ENCODE measurements at regions not wholly inside any gene's neighbourhood (a gene's known extent, or its start where the extent isn't known, plus 50 kb on each side); places are given as distances from the start of the nearest gene placed in this dataset.
"Not testable (repeated sequence)": the region's sequence is repeated elsewhere in the genome, so short reads cannot be mapped to it uniquely, and the experiment has no call there.

GRCh38 chr21:15434163-15434905 is 295.4 kb upstream of the USP25 start:
- FAIRE-seq (no peak), DNase-seq (ENCODE audit: insufficient read length, low spot score) (no peak)
- no peak for TF ChIP-seq POLR2A (IDR thresholded peaks at IDR 0.05; ENCODE audit: low read depth, low read length)

GRCh38 chr21:15436031-15436430 is 293.8 kb upstream of the USP25 start:
- DNase-seq (ENCODE audit: insufficient read length, low spot score), result no peak
- no peak for FAIRE-seq
- no peak for TF ChIP-seq POLR2A (IDR thresholded peaks at IDR 0.05; ENCODE audit: low read depth, low read length)

GRCh38 chr21:15437883-15438282 is 291.9 kb upstream of the USP25 start:
- DNase-seq (ENCODE audit: insufficient read length, low spot score) (no peak), FAIRE-seq (peak; percentile 95)
- TF ChIP-seq POLR2A (IDR thresholded peaks at IDR 0.05; ENCODE audit: low read depth, low read length), result no peak

- TF ChIP-seq POLR2A (IDR thresholded peaks at IDR 0.05; ENCODE audit: low read depth, low read length), result no peak
- DNase-seq (ENCODE audit: insufficient read length, low spot score) (no peak), FAIRE-seq (no peak)
Observed at GRCh38 chr21:15439726-15440125, 290.1 kb upstream of the USP25 start.

- no peak for TF ChIP-seq POLR2A (IDR thresholded peaks at IDR 0.05; ENCODE audit: low read depth, low read length)
- DNase-seq (ENCODE audit: insufficient read length, low spot score) (no peak), FAIRE-seq (no peak)
Observed at GRCh38 chr21:15441060-15441493, 288.7 kb upstream of the USP25 start.

GRCh38 chr21:15441992-15442391 is 287.8 kb upstream of the USP25 start:
- no peak for FAIRE-seq
- no peak for TF ChIP-seq POLR2A (IDR thresholded peaks at IDR 0.05; ENCODE audit: low read depth, low read length)
- DNase-seq (ENCODE audit: insufficient read length, low spot score), result no peak

GRCh38 chr21:15442743-15443469 is 286.9 kb upstream of the USP25 start:
- DNase-seq (ENCODE audit: insufficient read length, low spot score) (no peak), FAIRE-seq (no peak)
- TF ChIP-seq POLR2A (IDR thresholded peaks at IDR 0.05; ENCODE audit: low read depth, low read length), result no peak

GRCh38 chr21:15443740-15444117 is 286.1 kb upstream of the USP25 start:
- no peak for FAIRE-seq
- no peak for TF ChIP-seq POLR2A (IDR thresholded peaks at IDR 0.05; ENCODE audit: low read depth, low read length)
- DNase-seq (ENCODE audit: insufficient read length, low spot score), result no peak

- FAIRE-seq (peak; percentile 27), DNase-seq (ENCODE audit: insufficient read length, low spot score) (no peak)
- no peak for TF ChIP-seq POLR2A (IDR thresholded peaks at IDR 0.05; ENCODE audit: low read depth, low read length)
Observed at GRCh38 chr21:15444118-15444960, 285.4 kb upstream of the USP25 start.

GRCh38 chr21:15445327-15445726 is 284.5 kb upstream of the USP25 start:
- FAIRE-seq (no peak), DNase-seq (ENCODE audit: insufficient read length, low spot score) (no peak)
- TF ChIP-seq POLR2A (IDR thresholded peaks at IDR 0.05; ENCODE audit: low read depth, low read length), result no peak

GRCh38 chr21:15446223-15446622 is 283.6 kb upstream of the USP25 start:
- FAIRE-seq, result no peak
- TF ChIP-seq POLR2A (IDR thresholded peaks at IDR 0.05; ENCODE audit: low read depth, low read length), result no peak
- no peak for DNase-seq (ENCODE audit: insufficient read length, low spot score)

- FAIRE-seq (no peak), DNase-seq (ENCODE audit: insufficient read length, low spot score) (no peak)
- TF ChIP-seq POLR2A (IDR thresholded peaks at IDR 0.05; ENCODE audit: low read depth, low read length), result no peak
Observed at GRCh38 chr21:15449556-15449955, 280.2 kb upstream of the USP25 start.

GRCh38 chr21:15453261-15453660 is 276.5 kb upstream of the USP25 start:
- no peak for TF ChIP-seq POLR2A (IDR thresholded peaks at IDR 0.05; ENCODE audit: low read depth, low read length)
- no peak for DNase-seq (ENCODE audit: insufficient read length, low spot score)
- no peak for FAIRE-seq

- FAIRE-seq; DNase-seq (ENCODE audit: insufficient read length, low spot score): not testable (repeated sequence)
Observed at GRCh38 chr21:15453785-15454184, 276.0 kb upstream of the USP25 start.

GRCh38 chr21:15454931-15455330 is 274.9 kb upstream of the USP25 start:
- FAIRE-seq; DNase-seq (ENCODE audit: insufficient read length, low spot score): not testable (repeated sequence)

All from H54 (cell line).